ENCODE measurements at regions not wholly inside any gene's neighbourhood (a gene's known extent, or its start where the extent isn't known, plus 50 kb on each side); places are given as distances from the start of the nearest gene placed in this dataset.
"Not testable (repeated sequence)": the region's sequence is repeated elsewhere in the genome, so short reads cannot be mapped to it uniquely, and the experiment has no call there.

DNA sequence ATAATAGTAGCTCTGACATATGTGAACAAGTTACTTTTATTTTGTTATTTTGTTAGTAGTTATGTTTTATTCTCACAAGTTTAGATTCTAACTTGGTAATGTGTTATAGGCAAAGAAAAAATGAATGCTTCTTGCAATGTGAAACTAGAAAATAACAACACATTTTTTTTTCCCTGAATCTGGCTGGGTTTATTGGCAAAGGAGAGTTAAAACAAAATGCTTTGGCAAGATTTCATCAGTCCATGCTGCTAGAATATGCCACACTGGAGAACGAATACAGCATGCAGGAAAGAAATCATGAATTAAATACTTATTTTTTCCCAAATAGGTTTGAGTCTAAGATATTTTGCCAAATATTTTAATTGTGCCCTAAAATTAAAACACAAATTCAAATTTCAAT, 1048.1 kb upstream of the ACO1 start:
- no peak for DNase-seq (ENCODE audit: low spot score)

- no peak for DNase-seq (ENCODE audit: low spot score)
Observed at GRCh38 chr9:31336841-31337240, 1047.6 kb upstream of the ACO1 start.

- no peak for DNase-seq (ENCODE audit: low spot score)
Observed at GRCh38 chr9:31347082-31347617, 1037.3 kb upstream of the ACO1 start.

GRCh38 chr9:31355159-31355882, 1029.1 kb upstream of the ACO1 start:
- no peak for DNase-seq (ENCODE audit: low spot score)

DNA sequence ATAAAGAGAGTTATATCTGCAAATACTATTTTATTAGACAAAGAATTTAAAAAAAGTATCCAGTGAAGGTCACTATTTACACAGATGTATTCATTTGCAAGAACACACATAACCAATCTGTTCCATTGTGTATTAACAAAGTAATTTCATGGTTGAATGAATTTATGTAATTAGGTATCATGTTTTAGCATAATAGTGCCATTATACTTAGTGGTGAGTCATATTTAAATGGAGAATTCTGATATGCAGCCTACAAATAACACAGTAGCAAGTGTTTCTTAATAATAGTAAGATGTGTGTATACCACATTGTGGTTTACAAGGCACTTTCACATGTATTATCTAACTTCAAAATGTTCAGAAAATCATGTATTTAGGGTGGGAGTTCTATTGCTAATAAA, 1028.5 kb upstream of the ACO1 start:
- DNase-seq (ENCODE audit: low spot score), result peak; percentile 14

DNA sequence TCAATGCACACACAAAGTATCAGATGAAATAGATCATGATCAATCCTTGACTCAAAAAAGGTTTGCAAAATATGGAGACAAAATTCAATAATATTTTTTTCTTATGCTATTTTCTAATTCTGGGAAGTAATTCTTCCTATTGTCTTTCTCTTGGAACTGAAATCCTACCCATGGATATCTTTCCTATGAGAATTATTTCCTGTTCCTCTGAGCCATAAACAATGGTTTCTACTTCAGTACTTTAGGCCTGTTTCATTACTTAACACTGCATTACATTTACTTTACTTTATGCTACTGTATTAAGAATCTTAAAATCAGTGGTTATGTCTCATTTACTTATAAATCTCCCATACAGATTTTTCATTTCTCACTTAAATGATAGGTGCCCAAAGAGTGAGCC, 1025.4 kb upstream of the ACO1 start:
- no peak for DNase-seq (ENCODE audit: low spot score)

DNA sequence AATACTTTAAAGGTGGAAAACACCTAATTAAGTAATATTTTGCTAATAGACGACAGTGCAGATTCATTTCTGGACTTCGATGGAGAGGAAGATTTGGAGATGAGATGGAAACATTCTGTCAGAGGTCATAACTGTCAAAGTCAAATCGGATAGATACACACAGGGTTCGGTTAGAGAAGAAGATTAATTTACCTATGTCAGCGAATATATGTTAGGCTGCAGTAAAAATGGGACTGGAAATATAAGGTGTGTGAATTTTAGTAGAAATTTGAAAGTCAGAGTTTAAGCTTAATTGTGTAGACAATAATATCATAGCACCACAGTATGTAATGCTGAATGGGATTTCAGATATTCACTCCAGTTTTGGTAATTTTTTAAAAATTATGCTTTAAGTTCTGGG, 1020.3 kb upstream of the ACO1 start:
- no peak for DNase-seq (ENCODE audit: low spot score)

DNA sequence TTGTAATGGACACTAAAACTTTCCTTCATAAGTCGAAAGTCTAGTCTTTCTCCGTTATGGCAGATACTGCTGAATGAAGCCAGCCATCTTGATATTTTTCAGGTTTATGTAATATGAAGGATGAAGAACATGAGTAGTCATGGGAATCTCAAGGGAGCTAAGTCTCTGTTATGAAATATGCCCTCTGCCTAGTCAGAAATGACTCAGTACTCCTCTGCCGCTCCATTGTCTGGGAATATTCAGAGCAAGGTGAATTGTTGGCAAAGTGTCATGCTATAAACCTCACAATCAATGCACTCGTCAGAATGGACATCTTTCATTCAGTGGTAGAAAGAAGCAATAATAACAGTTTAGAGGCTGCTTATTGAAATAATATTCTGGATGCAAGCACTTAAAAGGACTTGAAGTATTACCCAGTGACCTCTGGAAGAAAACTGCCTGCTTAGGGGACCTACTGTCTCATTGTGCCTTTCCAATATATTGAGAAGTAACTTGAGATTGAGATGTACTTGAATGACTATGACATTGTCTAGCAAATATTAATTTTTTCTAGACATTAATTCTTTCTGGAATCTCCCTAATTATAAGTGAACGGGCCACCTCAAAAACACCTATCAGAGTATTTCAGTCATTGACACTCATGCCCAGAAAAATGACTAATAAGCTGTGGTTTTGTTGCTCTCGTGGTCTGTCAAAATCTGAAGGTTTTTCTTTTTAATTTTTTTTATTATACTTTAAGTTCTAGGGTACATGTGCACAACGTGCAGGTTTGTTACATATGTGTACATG, 1011.5 kb upstream of the ACO1 start:
- no peak for DNase-seq (ENCODE audit: low spot score)

DNA sequence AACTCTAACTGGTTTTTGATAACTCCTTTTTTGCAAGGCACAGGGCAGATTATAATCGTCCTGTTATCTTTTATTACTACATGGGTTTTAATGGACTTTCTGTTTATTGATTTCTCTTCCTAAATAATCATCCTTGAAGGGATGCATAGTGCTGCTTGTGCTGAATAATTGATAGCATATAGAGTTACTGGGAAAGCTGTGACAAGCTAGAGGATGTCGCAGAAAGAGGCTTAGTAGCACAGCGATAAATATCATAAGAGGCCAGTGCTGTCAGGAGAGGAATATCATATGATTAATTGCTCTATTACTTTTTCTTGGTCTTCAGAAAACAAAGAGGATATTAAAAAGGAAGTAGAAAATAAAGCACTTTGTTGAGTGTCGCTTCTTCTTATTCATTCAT, 1007.1 kb upstream of the ACO1 start:
- DNase-seq (ENCODE audit: low spot score), result no peak

DNA sequence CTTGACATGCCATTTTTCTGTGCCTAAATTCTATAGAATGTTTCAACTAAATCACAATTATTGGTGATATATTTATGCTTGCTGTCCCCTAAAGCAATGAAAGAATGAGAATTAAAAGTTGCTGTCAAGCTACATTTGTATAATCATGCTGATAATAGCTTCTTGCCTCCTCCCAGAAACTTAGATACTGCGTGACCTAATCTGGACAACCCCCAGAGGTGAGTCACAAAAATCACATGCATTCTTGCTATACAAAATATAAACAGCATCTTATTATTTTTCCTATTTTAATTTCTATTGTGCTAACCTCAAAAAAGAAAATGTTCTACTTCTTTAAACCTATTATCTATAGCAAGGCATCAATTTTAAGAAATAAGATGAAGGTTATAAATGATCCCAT, 995.8 kb upstream of the ACO1 start:
- DNase-seq (ENCODE audit: low spot score), result no peak

DNA sequence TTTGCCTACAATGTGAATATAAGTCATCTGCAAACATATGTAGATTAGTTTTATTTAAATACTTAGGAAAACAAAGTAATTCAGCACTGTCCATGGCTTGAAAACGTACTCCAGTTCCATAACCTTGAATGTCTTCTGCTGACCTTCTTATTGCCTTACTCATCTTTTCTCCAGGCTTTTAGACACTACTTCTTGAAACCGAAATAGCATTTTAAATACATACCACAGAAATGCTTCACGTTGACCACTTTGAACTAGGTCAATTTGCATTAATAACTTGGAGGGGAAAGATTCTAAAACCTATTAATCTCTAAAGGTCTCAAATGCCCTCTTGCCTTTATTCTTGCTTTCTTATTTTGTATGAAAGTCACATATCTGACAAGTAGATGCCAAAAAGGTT, 995.4 kb upstream of the ACO1 start:
- DNase-seq (ENCODE audit: low spot score), result no peak

DNA sequence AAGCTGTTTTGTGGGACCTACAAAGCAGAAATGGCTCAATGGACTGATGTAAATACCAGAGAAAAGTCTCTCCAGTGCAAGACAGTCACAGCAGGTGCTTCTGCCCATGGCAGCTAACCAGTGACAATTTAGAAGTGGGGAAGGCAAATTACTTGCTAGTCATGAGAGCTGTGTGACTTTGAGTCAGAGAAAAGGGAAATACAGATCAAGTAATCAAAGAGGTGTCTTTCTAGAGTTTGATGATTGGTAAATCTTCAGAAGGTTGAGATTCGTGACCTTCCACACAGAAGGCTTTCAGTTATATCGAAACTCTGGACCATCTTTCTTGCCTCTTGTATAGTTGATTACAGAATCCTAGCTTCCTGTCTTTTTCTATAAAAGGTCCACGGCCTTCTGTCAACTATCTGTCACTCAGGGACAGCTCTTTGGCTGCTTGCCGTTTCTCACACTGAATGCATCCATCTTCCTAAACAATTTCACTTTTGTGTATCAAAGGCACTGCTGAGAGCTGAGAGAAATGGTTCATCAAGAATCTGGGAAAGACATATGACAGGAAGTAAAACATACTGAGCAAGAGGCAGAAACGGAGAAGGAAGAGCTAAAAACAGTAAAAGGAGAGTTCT, 993.9 kb upstream of the ACO1 start:
- DNase-seq (ENCODE audit: low spot score), result no peak

DNA sequence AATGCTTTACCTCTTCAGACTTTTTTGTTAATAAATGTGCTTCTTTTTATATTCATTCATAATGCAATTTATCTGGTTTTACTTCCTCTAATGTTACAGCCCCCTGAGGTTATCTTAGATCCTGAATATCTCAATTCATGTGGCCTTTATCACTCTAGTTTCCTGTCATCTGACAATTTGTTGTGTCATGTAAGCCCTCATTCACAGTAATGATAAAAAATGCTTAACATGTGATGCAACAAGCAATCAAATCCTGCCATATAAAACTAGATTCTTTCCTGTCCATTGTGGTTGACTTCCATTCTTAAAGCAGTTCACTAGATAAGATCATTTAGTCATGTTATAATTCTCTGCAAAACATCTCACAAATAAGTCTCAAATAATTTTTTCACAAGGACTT, 991.2 kb upstream of the ACO1 start:
- no peak for DNase-seq (ENCODE audit: low spot score)

- DNase-seq (ENCODE audit: low spot score), result no peak
Observed at GRCh38 chr9:31394015-31394473, 990.4 kb upstream of the ACO1 start.

DNA sequence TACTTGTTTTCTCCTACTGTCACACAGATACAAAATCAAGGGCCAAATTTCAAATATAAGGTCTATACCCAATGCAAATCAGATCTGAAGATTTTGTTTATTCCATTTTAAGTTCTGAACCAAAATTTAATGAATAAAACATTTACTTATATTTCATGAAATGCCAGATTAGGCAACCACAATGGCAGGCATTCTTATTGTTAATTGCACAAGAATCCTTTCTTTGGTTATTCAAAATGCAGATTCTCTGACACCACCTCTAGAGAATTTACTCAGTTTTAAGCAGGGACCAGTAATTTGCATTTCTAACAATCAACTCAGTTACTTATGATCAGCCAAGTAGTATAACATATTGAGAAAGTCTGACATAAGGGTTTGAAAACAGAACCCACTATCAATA, 972.4 kb upstream of the ACO1 start:
- no peak for DNase-seq (ENCODE audit: low spot score)

GRCh38 chr9:31415164-31415563, 969.3 kb upstream of the ACO1 start:
- no peak for DNase-seq (ENCODE audit: low spot score)

DNA sequence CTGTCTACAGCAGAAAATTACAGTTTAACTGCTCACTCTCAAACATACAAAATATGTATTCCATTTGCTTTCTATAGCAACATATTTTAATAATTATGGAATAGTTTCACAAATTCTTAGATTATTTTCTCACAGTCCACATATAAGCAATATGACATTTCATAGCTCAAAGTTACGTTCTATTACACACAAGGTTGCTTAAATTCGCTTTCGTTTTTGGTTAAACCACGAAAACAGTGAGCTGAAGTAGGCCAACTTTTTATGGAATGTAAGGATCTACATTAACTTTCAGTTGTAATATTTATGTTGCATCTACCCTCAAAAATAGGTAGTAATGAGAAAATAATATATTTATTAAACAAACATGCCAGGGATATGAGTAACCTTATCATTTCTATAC, 966.0 kb upstream of the ACO1 start:
- no peak for DNase-seq (ENCODE audit: low spot score)

GRCh38 chr9:31443630-31444457, 940.6 kb upstream of the ACO1 start:
- not testable (repeated sequence) for DNase-seq (ENCODE audit: low spot score)

- DNase-seq (ENCODE audit: low spot score), result no peak
Observed at GRCh38 chr9:31445357-31445756, 939.1 kb upstream of the ACO1 start.

- DNase-seq (ENCODE audit: low spot score), result no peak
Observed at GRCh38 chr9:31445960-31446359, 938.5 kb upstream of the ACO1 start.

GRCh38 chr9:31467075-31467474, 917.4 kb upstream of the ACO1 start:
- no peak for DNase-seq (ENCODE audit: low spot score)

DNA sequence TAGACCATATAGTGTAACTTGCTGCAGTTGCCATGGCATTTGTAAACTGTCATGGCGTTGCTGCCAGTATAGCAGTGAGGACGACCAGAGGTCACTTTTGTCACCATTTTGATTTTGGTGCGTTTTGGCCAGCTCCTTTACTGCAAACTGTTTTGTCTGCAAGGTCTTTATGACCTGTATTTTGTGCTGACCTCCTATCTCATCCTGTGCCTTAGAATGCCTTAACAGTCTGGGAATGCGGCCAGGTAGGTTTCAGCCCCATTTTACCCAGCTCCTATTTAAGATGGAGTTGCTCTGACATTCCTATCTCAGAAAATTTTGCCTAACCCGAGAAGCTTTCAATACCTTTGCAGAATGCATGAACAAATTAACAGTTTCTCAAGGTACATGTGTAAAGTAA, 914.4 kb upstream of the ACO1 start:
- DNase-seq (ENCODE audit: low spot score), result no peak
